OCI-M1 (cell line): ENCODE measurements at regions not wholly inside any gene's neighbourhood (a gene's known extent, or its start where the extent isn't known, plus 50 kb on each side); places are given as distances from the start of the nearest gene placed in this dataset.
"Not testable (repeated sequence)": the region's sequence is repeated elsewhere in the genome, so short reads cannot be mapped to it uniquely, and the experiment has no call there.

Experiments used
- DNase-seq: peaks from one replicate; lab custom pipeline; 2025; lab: John Stamatoyannopoulos, UW

DNA sequence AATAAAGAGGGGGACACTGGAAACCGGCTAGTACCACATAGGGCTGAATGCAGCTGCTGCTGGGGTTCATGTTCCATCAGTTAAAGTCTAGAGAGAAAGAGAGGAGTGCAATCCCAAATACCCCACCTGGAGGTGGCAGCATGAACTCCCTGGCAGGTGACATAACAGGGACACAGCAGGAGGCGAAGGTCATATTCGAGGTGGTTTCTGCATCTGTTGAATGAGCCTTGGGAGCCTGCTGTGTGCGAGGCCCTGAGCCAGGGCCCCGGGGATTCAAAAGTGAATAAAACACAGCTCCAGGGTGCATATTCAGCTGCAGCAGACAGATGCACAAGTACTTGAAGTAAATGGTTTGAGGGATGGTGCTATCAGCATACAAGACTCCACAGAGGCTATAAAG lies 456.8 kb downstream of the SETD4 start:
- no peak for DNase-seq

DNA sequence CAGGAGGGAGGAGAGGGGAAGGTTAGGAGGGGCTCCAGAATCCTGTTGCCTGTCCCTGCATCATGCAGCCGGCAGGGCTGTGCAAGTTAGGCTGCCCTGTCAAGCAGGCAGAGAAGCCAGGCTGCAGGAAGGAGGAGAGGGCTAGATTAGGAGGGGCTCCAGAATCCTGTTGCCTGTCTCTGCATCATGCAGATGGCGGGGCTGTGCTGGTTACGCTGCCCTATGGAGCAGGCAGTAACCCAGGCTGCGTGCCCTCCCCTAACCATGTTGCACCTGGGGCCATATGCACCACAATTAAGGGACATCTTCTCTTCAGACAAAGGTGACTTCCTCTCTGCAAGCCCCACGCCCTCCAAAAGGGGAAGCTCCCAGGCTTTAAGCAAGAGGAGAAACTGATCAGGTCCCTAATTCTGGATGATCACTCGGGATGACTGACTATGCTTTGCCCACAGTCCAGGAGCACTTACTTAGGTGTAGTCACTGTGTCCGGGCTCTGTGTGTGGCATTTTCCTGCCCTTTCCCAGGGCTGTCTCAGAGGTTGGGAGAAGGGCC lies 457.4 kb downstream of the SETD4 start:
- no peak for DNase-seq

DNA sequence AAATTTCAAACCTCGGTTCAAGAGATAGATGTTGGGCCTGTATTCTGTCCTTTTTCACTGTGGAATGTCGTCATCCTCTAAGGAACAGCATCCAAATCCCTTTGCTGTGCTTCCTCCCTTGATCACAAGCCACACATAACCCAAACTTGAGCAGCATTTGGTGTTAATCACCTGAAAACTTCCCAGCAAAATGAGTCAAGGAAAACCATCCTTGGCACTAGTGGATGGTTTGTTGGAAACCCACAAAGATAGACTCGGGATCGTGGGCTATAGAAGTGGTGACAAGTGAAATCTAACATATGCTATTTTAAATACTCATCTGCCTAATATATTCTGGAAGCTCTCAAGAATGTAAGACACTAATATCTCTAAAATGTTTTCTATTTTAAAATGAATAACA lies 459.1 kb downstream of the SETD4 start:
- no peak for DNase-seq

DNA sequence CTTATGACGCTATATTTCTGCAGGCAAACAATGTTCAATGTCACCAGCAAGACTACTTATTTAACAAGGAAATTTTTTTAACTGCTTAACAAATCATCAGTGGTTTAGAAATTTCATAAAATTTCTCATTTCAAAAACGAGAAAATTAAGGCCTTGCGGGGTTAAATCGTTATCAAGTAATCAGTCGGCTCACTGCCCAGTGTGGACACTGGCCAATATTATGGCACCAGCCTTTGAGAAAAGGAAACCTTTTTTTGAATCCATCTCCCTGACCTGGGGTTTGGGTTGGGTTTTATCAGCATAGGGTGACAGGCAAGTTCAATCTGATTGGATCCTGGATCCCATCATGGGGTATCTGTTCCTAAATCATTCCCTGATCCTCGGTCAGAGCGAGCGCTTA lies 461.2 kb downstream of the SETD4 start:
- no peak for DNase-seq

GRCh38 chr21:35597750-35598339 lies 462.5 kb downstream of the SETD4 start:
- DNase-seq = no peak

DNA sequence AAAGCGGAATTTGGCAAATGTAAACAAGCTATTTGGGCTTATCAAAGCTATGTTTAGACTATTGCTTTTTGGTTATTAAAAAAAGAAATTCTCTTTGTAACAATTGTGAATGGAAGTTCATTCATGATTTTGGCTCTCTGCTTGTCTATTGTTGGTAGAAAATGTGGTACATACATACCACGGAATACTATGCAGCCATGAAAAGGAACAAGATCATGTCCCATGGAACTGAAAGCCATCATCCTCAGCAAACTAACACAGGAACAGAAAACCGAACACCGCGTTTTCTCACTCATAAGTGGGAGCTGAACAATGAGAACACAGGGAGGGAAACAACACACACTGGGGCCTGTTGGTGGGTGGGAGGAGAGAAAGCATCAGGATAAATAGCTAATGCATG lies 465.4 kb downstream of the SETD4 start:
- no peak for DNase-seq

GRCh38 chr21:35593000-35593502 lies 467.3 kb downstream of the SETD4 start:
- DNase-seq = peak; percentile 74

GRCh38 chr21:35590284-35590683 lies 470.0 kb downstream of the SETD4 start:
- not testable (repeated sequence) for DNase-seq

DNA sequence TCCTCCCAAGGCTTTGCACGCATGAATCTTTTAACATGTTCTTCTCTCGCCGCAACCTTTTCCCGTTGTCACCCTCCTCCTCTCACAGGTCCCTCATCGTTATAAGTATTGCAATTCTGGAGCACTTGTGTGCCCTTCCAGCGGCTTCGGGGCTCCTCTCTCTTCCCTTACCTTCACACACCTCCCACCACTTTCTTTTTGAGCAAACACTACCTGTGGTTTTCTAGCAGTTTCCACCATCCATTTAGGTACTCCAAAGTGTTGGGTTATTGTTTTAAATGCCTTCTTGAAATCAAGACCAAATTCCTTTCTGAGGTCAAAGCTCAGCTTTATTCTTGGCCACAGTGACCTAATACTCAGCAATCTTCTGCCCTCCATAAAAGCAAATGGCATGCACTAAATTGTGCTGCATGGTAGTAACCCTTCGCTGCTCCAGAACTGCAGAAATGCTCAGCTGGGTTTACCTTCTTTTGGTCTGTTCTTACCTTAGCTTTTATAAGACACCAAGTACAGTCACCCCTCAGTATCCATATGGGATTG lies 472.4 kb downstream of the SETD4 start:
- DNase-seq = no peak

DNA sequence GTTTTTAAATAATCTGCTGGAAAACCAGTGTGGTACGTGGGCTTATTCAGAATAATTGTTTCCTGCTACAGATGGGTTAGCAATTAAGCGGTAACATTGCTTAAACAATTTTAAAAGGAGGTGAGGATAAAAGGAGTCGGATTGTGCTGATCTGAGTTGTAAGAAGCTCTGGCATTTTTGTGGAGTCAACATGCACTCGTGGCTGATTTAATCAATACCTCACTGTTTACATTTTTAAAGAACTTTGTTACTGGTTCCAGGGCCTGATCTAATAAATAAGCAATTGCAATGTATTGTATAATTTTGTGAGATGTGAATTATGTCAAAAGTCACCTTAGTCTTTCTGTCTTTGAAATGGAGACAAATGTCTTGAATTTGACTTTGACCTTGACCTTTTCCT lies 474.0 kb downstream of the SETD4 start:
- no peak for DNase-seq

- no peak for DNase-seq
Observed at GRCh38 chr21:35585878-35586277, 474.4 kb downstream of the SETD4 start.

GRCh38 chr21:35585155-35585554 lies 475.2 kb downstream of the SETD4 start:
- no peak for DNase-seq

- DNase-seq = no peak
Observed at GRCh38 chr21:35583566-35584216, 476.6 kb downstream of the SETD4 start.

- DNase-seq = no peak
Observed at GRCh38 chr21:35582731-35583130, 477.6 kb downstream of the SETD4 start.

DNA sequence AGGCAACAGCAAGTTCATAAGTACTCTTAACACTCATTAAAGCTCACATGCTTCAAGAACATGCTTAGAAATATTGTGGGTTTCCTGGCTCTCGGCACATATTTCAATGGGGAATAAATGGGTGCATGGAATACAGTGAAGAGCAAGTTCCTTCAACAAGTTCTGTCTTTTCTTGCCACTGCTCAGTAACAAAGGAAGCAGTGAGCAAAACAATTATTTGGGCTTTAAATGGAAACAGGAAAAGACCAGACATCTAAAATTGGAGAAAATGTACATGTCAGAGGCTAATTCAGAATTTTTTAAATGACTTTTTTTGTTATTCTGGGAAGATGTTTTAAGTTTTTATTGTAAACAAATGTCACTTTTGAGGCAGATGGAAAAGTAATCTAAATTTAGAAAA lies 478.7 kb downstream of the SETD4 start:
- DNase-seq = no peak

DNA sequence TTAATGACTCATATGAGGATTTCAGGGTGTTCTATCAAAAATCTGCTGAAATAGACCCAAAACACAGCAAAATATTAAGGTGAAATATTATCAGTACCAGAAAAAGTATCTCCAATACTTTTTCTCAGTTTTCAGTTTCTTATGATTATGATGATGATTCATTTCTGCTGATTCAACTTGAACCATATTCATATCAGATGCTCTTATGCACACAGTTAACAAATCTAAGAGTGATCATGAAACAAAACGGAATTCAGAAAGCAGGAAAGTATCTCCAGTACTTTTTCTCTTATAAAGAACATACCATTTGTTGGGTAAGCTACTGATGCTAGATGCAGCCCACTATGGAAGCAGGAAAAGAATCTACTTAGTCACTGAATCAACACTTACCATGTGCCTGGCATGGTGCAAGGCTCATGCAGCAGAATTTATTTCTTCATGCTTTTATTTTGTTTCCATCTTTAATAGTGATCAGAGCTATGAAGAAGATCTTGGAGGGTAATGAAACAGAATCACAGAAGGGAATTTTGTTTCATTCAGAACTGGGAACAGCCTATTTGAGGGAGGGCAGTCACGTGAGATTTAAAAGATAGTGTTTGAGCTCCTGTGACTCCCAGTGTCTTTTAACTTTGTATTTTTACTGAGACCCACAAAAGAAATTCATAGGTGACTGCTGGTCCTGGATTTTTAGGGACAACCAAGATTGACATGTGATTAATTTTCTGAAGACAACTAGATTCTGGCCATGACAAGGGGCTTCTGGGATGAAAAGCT lies 480.6 kb downstream of the SETD4 start:
- no peak for DNase-seq

DNA sequence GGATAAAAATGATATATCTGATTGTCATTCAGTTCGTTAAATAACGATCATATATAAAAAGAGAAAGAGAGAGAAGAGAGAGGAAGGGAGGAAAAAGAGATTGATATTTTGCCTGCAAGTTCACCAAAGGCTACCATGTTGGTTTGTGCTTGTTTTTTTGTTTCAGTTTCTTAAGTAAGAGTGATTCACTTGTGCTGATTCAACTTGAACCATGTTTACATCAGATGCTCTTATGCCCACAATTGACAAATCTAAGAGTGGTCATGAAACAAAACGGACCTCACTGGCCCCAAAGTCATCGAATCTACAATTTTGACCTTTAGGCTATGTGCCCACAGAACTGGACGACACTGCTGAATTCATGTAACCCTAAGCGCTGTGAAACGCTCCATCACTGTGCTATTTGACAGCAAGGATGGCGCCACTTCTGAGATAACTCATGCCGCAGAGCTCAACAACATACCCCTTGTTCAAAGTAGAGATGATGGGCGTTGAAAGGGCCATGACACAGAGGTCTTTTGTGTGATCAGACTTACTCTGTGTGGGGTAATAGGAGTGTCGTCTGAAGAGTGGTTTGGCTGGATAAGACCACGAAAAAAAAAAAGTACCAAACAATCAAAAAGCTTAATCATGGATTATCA lies 481.4 kb downstream of the SETD4 start:
- DNase-seq = peak; percentile 49

GRCh38 chr21:35578347-35578782 lies 482.0 kb downstream of the SETD4 start:
- no peak for DNase-seq

DNA sequence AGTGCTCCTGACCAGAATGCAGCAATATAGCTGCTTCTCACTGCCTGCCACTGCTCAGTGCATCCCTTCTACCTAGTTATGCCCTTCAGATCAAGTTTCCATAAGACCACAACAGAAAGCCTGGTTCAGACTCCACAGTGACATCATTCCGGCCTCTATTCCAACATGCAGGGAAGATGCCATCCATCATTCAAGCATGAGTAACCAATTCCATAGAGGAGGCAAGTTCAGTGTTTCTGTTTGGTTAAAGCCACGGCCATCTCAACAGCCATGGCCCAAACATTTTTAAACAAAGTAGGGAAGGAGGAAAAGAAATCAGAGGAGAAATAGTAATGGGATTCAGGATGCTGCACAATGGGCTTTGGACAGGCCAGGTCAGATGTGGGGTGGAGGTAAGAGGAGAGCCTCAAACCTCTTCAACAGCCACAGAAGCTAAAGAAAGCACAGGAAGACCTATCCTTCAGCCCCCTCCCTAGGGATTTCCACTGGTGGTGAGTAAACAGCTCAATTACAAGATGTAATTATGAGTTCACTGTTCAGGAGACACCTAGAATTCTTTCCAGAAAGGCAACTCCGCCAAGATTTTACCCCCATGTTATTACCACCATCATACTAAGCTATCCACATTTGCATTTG lies 484.9 kb downstream of the SETD4 start:
- DNase-seq = no peak

GRCh38 chr21:35573472-35574374 lies 486.6 kb downstream of the SETD4 start:
- no peak for DNase-seq
